ENCODE measurements at regions not wholly inside any gene's neighbourhood (a gene's known extent, or its start where the extent isn't known, plus 50 kb on each side); places are given as distances from the start of the nearest gene placed in this dataset.
"Not testable (repeated sequence)": the region's sequence is repeated elsewhere in the genome, so short reads cannot be mapped to it uniquely, and the experiment has no call there.

DNA sequence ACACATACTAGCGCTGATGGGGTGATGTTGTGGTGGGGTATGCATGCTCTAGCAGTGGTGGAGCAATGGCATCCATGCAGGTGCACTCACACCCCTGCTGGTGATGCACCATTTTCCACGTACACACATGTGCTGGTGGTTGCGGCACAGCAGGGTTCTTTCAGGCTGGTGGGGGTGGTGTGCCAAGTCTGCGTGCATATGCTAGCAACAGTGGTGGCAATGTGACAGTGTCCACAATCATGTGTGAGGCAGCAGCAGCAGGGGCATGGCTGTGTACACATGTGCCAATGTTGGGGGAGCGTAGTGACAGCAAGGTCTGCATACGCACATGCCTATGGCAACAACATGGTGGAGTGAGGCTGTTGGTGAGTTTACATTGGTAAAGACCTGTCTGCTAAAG, 148.1 kb downstream of the ZWINT start:
- DNase-seq (ENCODE audit: low read depth in 2 of 2) = no peak
- TF ChIP-seq, protein P1, sequence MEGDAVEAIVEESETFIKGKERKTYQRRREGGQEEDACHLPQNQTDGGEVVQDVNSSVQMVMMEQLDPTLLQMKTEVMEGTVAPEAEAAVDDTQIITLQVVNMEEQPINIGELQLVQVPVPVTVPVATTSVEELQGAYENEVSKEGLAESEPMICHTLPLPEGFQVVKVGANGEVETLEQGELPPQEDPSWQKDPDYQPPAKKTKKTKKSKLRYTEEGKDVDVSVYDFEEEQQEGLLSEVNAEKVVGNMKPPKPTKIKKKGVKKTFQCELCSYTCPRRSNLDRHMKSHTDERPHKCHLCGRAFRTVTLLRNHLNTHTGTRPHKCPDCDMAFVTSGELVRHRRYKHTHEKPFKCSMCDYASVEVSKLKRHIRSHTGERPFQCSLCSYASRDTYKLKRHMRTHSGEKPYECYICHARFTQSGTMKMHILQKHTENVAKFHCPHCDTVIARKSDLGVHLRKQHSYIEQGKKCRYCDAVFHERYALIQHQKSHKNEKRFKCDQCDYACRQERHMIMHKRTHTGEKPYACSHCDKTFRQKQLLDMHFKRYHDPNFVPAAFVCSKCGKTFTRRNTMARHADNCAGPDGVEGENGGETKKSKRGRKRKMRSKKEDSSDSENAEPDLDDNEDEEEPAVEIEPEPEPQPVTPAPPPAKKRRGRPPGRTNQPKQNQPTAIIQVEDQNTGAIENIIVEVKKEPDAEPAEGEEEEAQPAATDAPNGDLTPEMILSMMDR (IDR thresholded peaks at IDR 0.05; ENCODE audit: low read depth, low read length) = no peak
- H3K4me3 ChIP-seq (replicated peaks in 1 of 2; ENCODE audit: low read depth in 2 of 2, low read length in 2 of 2) = no peak overlapping the region

DNA sequence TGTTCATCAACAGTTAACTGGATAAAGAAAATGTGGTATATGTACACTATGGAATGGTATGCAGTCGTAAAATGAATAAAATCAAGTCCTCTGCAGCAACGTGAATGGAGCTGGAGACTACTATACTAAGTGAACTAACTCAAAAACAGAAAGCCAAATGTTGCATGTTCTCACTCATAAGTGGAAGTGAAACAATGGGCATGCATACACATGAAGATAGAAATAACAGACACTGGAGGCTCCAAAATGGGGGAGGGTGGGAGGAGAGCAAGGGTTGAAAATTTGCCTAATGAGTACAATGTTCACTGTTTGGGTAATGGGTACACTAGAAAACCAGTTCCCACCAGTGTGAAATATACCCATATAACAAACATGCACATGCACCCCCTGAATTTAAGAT, 179.5 kb downstream of the ZWINT start:
- TF ChIP-seq, protein P1 (IDR thresholded peaks at IDR 0.05; ENCODE audit: low read depth, low read length) = no peak
- DNase-seq (ENCODE audit: low read depth in 2 of 2) = no peak
- no peak overlapping the region for H3K4me3 ChIP-seq (replicated peaks in 1 of 2; ENCODE audit: low read depth in 2 of 2, low read length in 2 of 2)

DNA sequence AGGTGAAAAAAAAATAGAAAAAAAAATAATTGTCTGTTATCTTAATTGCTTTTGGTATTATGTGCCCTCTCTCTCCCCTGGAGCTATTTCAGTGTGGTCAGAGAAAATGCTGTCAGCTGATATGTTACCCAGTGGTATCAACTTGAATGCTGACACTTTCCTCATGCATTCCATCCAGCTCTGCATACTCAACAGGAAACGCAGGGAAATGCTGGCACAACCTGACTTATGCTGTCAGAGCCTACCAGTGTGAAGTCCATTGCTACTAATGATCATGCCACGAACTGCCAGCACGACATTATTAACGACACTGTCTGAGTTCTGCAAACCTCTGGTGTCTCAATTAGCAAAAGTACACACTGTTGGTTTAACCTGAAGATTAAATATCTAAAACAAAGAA, 182.8 kb downstream of the ZWINT start:
- no peak for DNase-seq (ENCODE audit: low read depth in 2 of 2)
- H3K4me3 ChIP-seq (replicated peaks in 1 of 2; ENCODE audit: low read depth in 2 of 2, low read length in 2 of 2) = no peak overlapping the region
- TF ChIP-seq, protein P1 (IDR thresholded peaks at IDR 0.05; ENCODE audit: low read depth, low read length) = no peak

DNA sequence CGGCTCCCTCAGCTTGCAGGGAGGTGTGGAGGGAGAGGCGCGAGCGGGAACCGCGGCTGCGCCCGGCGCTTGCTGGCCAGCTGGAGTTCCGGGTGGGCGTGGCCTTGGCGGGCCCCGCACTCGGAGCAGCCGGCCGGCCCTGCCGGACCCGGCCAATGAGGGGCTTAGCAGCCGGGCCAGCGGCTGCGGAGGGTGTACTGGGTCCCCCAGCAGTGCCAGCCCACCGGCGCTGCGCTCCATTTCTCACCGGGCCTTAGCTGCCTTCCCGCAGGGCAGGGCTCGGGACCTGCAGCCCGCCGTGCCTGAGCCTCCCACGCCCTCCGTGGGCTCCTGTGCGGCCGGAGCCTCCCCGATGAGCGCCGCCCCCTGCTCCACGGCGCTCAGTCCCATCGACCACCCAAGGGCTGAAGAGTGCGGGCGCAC, 206.0 kb downstream of the ZWINT start:
- not testable (repeated sequence) for DNase-seq (ENCODE audit: low read depth in 2 of 2); H3K4me3 ChIP-seq (replicated peaks in 1 of 2; ENCODE audit: low read depth in 2 of 2, low read length in 2 of 2)

DNA sequence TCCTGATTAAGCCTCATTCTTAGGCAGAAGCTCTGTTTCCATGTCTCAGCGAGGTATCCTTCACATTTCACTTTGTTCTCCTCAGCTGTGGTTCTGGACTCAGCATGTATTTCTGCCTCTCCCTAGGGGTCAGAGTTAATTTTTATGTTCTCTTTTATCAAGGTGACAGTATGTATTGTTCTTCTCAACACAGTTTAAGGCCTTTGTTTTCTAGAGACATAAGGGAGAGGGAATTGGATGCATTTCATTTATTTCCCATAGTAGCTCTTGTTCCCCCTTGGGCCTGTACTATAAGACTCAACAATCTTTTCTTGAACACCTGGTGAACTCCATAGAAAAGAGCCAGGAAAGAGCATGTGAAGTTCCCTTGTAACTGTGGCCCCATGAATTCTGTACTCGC, 214.3 kb downstream of the ZWINT start:
- H3K4me3 ChIP-seq (replicated peaks in 1 of 2; ENCODE audit: low read depth in 2 of 2, low read length in 2 of 2) = no peak overlapping the region
- TF ChIP-seq, protein P1 (IDR thresholded peaks at IDR 0.05; ENCODE audit: low read depth, low read length) = no peak
- no peak for DNase-seq (ENCODE audit: low read depth in 2 of 2)

DNA sequence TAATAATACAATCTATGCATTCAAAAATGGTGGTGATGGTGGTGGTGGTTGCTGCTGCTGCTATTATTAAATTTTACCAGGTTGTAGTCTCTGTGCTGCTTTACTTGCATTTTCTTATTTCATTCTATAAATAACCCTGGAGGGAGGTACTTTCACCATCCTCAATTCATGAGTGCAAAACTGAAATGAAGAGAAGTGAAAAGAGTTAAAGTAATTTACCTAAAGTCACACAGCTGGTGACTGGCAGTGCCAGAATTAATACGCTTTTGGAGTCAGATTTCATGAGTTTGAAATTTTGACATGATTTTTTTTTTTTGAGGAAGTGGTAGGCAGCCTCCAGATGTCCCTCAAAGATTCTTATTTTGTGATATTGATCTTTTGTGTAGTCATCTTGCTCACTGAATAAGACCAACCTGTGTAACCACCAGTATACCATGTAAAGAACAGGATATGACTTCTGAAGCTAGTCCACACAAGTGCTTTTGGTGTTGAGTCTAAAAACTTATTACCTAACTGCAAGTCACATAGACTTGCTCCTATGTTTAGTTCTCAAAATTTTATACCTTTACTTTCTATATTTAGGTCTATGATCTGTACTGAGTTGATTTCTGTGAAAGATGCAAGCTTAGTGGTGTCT, 218.8 kb downstream of the ZWINT start:
- H3K4me3 ChIP-seq (replicated peaks in 1 of 2; ENCODE audit: low read depth in 2 of 2, low read length in 2 of 2) = no peak overlapping the region
- TF ChIP-seq, protein P1 (IDR thresholded peaks at IDR 0.05; ENCODE audit: low read depth, low read length) = no peak

DNA sequence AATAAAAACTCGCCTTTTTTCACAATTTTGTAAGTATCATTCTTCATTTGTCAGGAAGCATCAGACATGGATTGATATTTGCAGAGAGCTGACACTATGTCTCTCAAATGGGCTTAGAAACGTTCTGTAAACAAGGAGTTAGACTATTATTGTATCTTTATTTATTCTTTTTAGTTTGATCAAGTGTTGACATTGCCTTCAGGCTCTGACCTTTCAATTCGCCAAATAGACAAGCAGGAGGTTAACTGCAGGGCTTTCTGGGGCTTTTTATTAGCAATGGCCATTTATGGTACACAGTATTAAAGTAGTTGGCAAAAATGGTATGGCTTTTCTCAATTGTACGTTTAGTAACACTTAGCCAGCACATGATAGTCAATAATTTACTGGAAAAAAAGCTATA, 221.7 kb downstream of the ZWINT start:
- TF ChIP-seq, protein P1 (IDR thresholded peaks at IDR 0.05; ENCODE audit: low read depth, low read length) = no peak
- DNase-seq (ENCODE audit: low read depth in 2 of 2) = no peak

More for the DNA sequence above, 218.8 kb downstream of the ZWINT start:
- DNase-seq (ENCODE audit: low read depth in 2 of 2) = no peak

More for the DNA sequence above, 221.7 kb downstream of the ZWINT start:
- no peak overlapping the region for H3K4me3 ChIP-seq (replicated peaks in 1 of 2; ENCODE audit: low read depth in 2 of 2, low read length in 2 of 2)

Data from cardiac fibroblast (primary cell).